ENCODE measurements at regions not wholly inside any gene's neighbourhood (a gene's known extent, or its start where the extent isn't known, plus 50 kb on each side); places are given as distances from the start of the nearest gene placed in this dataset.

- no peak for ATAC-seq
- Mint-ChIP-seq H3K27me3 (no peaks in the 10 kb centered on the region), H3K36me3 (no peaks in the 10 kb centered on the region), H3K4me3 (no peak overlapping the region), H3K9me3 (no peaks in the 10 kb centered on the region), H3K4me1 (no peaks in the 10 kb centered on the region), H3K27ac (no peak overlapping the region)
These were observed 269.4 kb upstream of the TANK start for GRCh38 chr2:160890667-160891352.

GRCh38 chr2:160891353-160891740, 268.9 kb upstream of the TANK start:
- no peak overlapping the region for H3K27ac Mint-ChIP-seq
- H3K36me3 Mint-ChIP-seq = no peaks in the 10 kb centered on the region
- ATAC-seq = no peak
- H3K9me3 Mint-ChIP-seq = no peaks in the 10 kb centered on the region
- H3K27me3 Mint-ChIP-seq = no peaks in the 10 kb centered on the region
- H3K4me3 Mint-ChIP-seq = no peak overlapping the region
- no peaks in the 10 kb centered on the region for H3K4me1 Mint-ChIP-seq

GRCh38 chr2:160892204-160892603, 268.0 kb upstream of the TANK start:
- ATAC-seq = no peak
- no peak overlapping the region for H3K4me3 Mint-ChIP-seq
- H3K36me3 Mint-ChIP-seq = no peaks in the 10 kb centered on the region
- H3K27me3 Mint-ChIP-seq = no peaks in the 10 kb centered on the region
- no peaks in the 10 kb centered on the region for H3K9me3 Mint-ChIP-seq
- H3K27ac Mint-ChIP-seq = no peak overlapping the region
- H3K4me1 Mint-ChIP-seq = no peaks in the 10 kb centered on the region

GRCh38 chr2:160893581-160893980, 266.6 kb upstream of the TANK start:
- Mint-ChIP-seq H3K4me3 (no peak overlapping the region), H3K27me3 (no peaks in the 10 kb centered on the region), H3K4me1 (no peaks in the 10 kb centered on the region), H3K27ac (no peak overlapping the region), H3K9me3 (no peaks in the 10 kb centered on the region), H3K36me3 (no peaks in the 10 kb centered on the region)
- ATAC-seq = no peak

GRCh38 chr2:160898581-160899307, 261.5 kb upstream of the TANK start:
- Mint-ChIP-seq H3K9me3 (no peaks in the 10 kb centered on the region), H3K4me3 (no peak overlapping the region), H3K36me3 (no peaks in the 10 kb centered on the region), H3K27me3 (no peaks in the 10 kb centered on the region), H3K4me1 (no peaks in the 10 kb centered on the region), H3K27ac (no peak overlapping the region)
- ATAC-seq = no peak

- Mint-ChIP-seq H3K36me3 (no peaks in the 10 kb centered on the region), H3K27me3 (peaks cover 2% of the 10 kb centered on the region), H3K4me3 (no peak overlapping the region), H3K4me1 (no peaks in the 10 kb centered on the region), H3K9me3 (no peaks in the 10 kb centered on the region), H3K27ac (no peak overlapping the region)
- ATAC-seq = no peak
These were observed 258.6 kb upstream of the TANK start for GRCh38 chr2:160901613-160902012.

GRCh38 chr2:160905862-160906261, 254.4 kb upstream of the TANK start:
- no peaks in the 10 kb centered on the region for H3K4me1 Mint-ChIP-seq
- H3K4me3 Mint-ChIP-seq = no peak overlapping the region
- H3K27me3 Mint-ChIP-seq = peaks cover 19% of the 10 kb centered on the region
- ATAC-seq = no peak
- H3K27ac Mint-ChIP-seq = no peak overlapping the region
- H3K36me3 Mint-ChIP-seq = no peaks in the 10 kb centered on the region
- H3K9me3 Mint-ChIP-seq = no peaks in the 10 kb centered on the region

GRCh38 chr2:160906878-160907277, 253.3 kb upstream of the TANK start:
- Mint-ChIP-seq H3K4me3 (no peak overlapping the region), H3K27me3 (peaks cover 19% of the 10 kb centered on the region), H3K9me3 (no peaks in the 10 kb centered on the region), H3K27ac (no peak overlapping the region), H3K4me1 (no peaks in the 10 kb centered on the region), H3K36me3 (no peaks in the 10 kb centered on the region)
- ATAC-seq = no peak

GRCh38 chr2:160907738-160908137, 252.5 kb upstream of the TANK start:
- Mint-ChIP-seq H3K27ac (no peak overlapping the region), H3K27me3 (peaks cover 19% of the 10 kb centered on the region)
- no peak for ATAC-seq

GRCh38 chr2:160908157-160908556, 252.1 kb upstream of the TANK start:
- no peak overlapping the region for H3K4me3 Mint-ChIP-seq
- no peak overlapping the region for H3K27ac Mint-ChIP-seq
- no peak for ATAC-seq
- H3K9me3 Mint-ChIP-seq = no peaks in the 10 kb centered on the region
- H3K4me1 Mint-ChIP-seq = no peaks in the 10 kb centered on the region
- no peaks in the 10 kb centered on the region for H3K36me3 Mint-ChIP-seq
- peaks cover 19% of the 10 kb centered on the region for H3K27me3 Mint-ChIP-seq

More at GRCh38 chr2:160907738-160908137, 252.5 kb upstream of the TANK start:
- no peaks in the 10 kb centered on the region for H3K9me3 Mint-ChIP-seq
- H3K36me3 Mint-ChIP-seq = no peaks in the 10 kb centered on the region
- H3K4me3 Mint-ChIP-seq = no peak overlapping the region
- H3K4me1 Mint-ChIP-seq = no peaks in the 10 kb centered on the region

GRCh38 chr2:160909781-160910242, 250.4 kb upstream of the TANK start:
- H3K9me3 Mint-ChIP-seq = peaks cover 3% of the 10 kb centered on the region
- no peak overlapping the region for H3K4me3 Mint-ChIP-seq
- no peak for ATAC-seq
- H3K4me1 Mint-ChIP-seq = no peaks in the 10 kb centered on the region
- peaks cover 19% of the 10 kb centered on the region for H3K27me3 Mint-ChIP-seq
- no peaks in the 10 kb centered on the region for H3K36me3 Mint-ChIP-seq
- H3K27ac Mint-ChIP-seq = no peak overlapping the region

- no peak overlapping the region for H3K27ac Mint-ChIP-seq
- no peak overlapping the region for H3K4me3 Mint-ChIP-seq
- peaks cover 3% of the 10 kb centered on the region for H3K9me3 Mint-ChIP-seq
- H3K4me1 Mint-ChIP-seq = no peaks in the 10 kb centered on the region
- ATAC-seq = no peak
- no peaks in the 10 kb centered on the region for H3K36me3 Mint-ChIP-seq
- peaks cover 19% of the 10 kb centered on the region for H3K27me3 Mint-ChIP-seq
These were observed 249.5 kb upstream of the TANK start for GRCh38 chr2:160910681-160911080.

GRCh38 chr2:160911258-160911657, 249.0 kb upstream of the TANK start:
- H3K4me1 Mint-ChIP-seq = no peaks in the 10 kb centered on the region
- no peak overlapping the region for H3K4me3 Mint-ChIP-seq
- no peak for ATAC-seq
- no peak overlapping the region for H3K27ac Mint-ChIP-seq
- H3K27me3 Mint-ChIP-seq = peaks cover 19% of the 10 kb centered on the region
- H3K9me3 Mint-ChIP-seq = peaks cover 3% of the 10 kb centered on the region
- no peaks in the 10 kb centered on the region for H3K36me3 Mint-ChIP-seq

- ATAC-seq = no peak
- peaks cover 10% of the 10 kb centered on the region for H3K27me3 Mint-ChIP-seq
- H3K27ac Mint-ChIP-seq = no peak overlapping the region
- H3K36me3 Mint-ChIP-seq = no peaks in the 10 kb centered on the region
- H3K4me1 Mint-ChIP-seq = no peaks in the 10 kb centered on the region
- no peak overlapping the region for H3K4me3 Mint-ChIP-seq
- H3K9me3 Mint-ChIP-seq = peaks cover 3% of the 10 kb centered on the region
These were observed 248.0 kb upstream of the TANK start for GRCh38 chr2:160912276-160912675.

- no peak overlapping the region for H3K4me3 Mint-ChIP-seq
- H3K27me3 Mint-ChIP-seq = peaks cover 8% of the 10 kb centered on the region
- no peak for ATAC-seq
- H3K4me1 Mint-ChIP-seq = no peaks in the 10 kb centered on the region
- peaks cover 3% of the 10 kb centered on the region for H3K9me3 Mint-ChIP-seq
- H3K27ac Mint-ChIP-seq = no peak overlapping the region
- no peaks in the 10 kb centered on the region for H3K36me3 Mint-ChIP-seq
These were observed 246.9 kb upstream of the TANK start for GRCh38 chr2:160913323-160913722.

- H3K9me3 Mint-ChIP-seq = peaks cover 3% of the 10 kb centered on the region
- no peak overlapping the region for H3K27ac Mint-ChIP-seq
- ATAC-seq = no peak
- H3K36me3 Mint-ChIP-seq = no peaks in the 10 kb centered on the region
- H3K27me3 Mint-ChIP-seq = peaks cover 8% of the 10 kb centered on the region
- H3K4me1 Mint-ChIP-seq = no peaks in the 10 kb centered on the region
- H3K4me3 Mint-ChIP-seq = no peak overlapping the region
These were observed 246.0 kb upstream of the TANK start for GRCh38 chr2:160914217-160914616.

Measured in stimulated activated memory B cell treated with anti-CD40 and anti-IgM and Interleukin-4, amounts not matched to agents 10 μg/mL and 1 μg/mL and 100 μg/mL, for 72 hours (primary cell).